H1 (cell line): ENCODE measurements at regions not wholly inside any gene's neighbourhood (a gene's known extent, or its start where the extent isn't known, plus 50 kb on each side); places are given as distances from the start of the nearest gene placed in this dataset.

Experiments
- CEBPB ChIP-seq: IDR thresholded peaks from 2 replicates; pipeline ENCODE4 v1.6.1; 2012; ENCODE audit warnings: low read depth, low read length
- JUN ChIP-seq: IDR thresholded peaks from 2 replicates; pipeline ENCODE4 v1.6.1; 2011; ENCODE audit warnings: low read depth, mild to moderate bottlenecking, improper control_type of control experiment, low read length
- POLR2A ChIP-seq, 2 experiments: IDR thresholded peaks; 1 replicate in 1 of 2; 2 replicates in 1 of 2; pipeline ENCODE4 v1.6.1; 2011; ENCODE audit warnings: low read depth in 2 of 2, low read length in 2 of 2, mild to moderate bottlenecking in 2 of 2; ENCODE audit errors: control extremely low read depth in 1 of 2
- SIN3A ChIP-seq, 2 experiments: IDR thresholded peaks in 1 of 2; conservative IDR thresholded peaks in 1 of 2; 2 replicates each; pipeline ENCODE4 v1.6.1; 2011 to 2012; ENCODE audit warnings: low read length in 2 of 2, improper control_type of control experiment in 1 of 2, low read depth in 1 of 2, mild to moderate bottlenecking in 1 of 2
- TF ChIP-seq, protein P1 (sequence below), 3 experiments: IDR thresholded peaks; 1 replicate in 2 of 3; 2 replicates in 1 of 3; pipeline versions ENCODE4 v1.5.1 to v1.6.1; 2011; ENCODE audit warnings: low read length in 3 of 3, mild to moderate bottlenecking in 3 of 3, inconsistent platforms in 2 of 3, low read depth in 1 of 3, moderate library complexity in 1 of 3; ENCODE audit not compliant: insufficient read depth in 1 of 3; ENCODE audit errors: control extremely low read depth in 1 of 3

DNA sequence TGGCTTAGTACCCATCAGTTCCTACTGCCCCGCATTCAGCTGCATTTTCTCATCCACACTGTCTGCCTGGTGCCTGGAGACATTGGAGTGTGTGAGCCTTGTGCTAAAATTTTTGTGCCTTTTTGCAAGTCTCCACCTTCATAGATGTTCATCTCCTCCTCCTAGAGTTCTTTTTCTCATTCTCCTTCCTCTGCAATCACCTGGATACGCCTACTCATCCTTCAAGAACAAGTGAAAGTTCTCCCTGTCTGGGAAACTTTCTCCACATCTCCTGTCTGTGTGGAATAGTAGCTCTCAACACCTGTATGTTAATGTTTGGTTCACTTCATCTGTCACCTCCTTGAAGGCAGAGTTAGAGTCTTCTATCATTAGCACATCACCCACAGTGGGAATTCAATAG, 125.7 kb upstream of the FBXL17 start:
- TF ChIP-seq, protein P1, sequence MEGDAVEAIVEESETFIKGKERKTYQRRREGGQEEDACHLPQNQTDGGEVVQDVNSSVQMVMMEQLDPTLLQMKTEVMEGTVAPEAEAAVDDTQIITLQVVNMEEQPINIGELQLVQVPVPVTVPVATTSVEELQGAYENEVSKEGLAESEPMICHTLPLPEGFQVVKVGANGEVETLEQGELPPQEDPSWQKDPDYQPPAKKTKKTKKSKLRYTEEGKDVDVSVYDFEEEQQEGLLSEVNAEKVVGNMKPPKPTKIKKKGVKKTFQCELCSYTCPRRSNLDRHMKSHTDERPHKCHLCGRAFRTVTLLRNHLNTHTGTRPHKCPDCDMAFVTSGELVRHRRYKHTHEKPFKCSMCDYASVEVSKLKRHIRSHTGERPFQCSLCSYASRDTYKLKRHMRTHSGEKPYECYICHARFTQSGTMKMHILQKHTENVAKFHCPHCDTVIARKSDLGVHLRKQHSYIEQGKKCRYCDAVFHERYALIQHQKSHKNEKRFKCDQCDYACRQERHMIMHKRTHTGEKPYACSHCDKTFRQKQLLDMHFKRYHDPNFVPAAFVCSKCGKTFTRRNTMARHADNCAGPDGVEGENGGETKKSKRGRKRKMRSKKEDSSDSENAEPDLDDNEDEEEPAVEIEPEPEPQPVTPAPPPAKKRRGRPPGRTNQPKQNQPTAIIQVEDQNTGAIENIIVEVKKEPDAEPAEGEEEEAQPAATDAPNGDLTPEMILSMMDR (IDR thresholded peaks at IDR 0.05; ENCODE audit: control extremely low read depth in 1 of 3, insufficient read depth in 1 of 3, low read depth in 1 of 3, low read length in 3 of 3), result no peak
- TF ChIP-seq SIN3A (conservative IDR thresholded peaks at IDR 0.05 in 1 of 2, IDR thresholded peaks at IDR 0.05 in 1 of 2; ENCODE audit: low read depth in 1 of 2, low read length in 2 of 2), result no peak
- TF ChIP-seq POLR2A (IDR thresholded peaks at IDR 0.05; ENCODE audit: control extremely low read depth in 1 of 2, low read depth in 2 of 2, low read length in 2 of 2), result no peak
- TF ChIP-seq CEBPB, result no peak
- no peak for TF ChIP-seq JUN
